ENCODE measurements at regions not wholly inside any gene's neighbourhood (a gene's known extent, or its start where the extent isn't known, plus 50 kb on each side); places are given as distances from the start of the nearest gene placed in this dataset.

GRCh38 chr5:4254736-4255135 is 659.1 kb downstream of the IRX1 start:
- H3K27me3 Mint-ChIP-seq, result no peaks in the 10 kb centered on the region
- H4K20me1 ChIP-seq (ENCODE audit: control insufficient read depth, insufficient read depth, low read length, poor library complexity, severe bottlenecking), result no peaks in the 10 kb centered on the region
- H2AFZ ChIP-seq (ENCODE audit: insufficient read depth, low read depth, low read length, poor library complexity, severe bottlenecking), result no peak overlapping the region
- peaks cover 4% of the 10 kb centered on the region for H3K9me3 Mint-ChIP-seq (ENCODE audit: insufficient read depth)
- no peak overlapping the region for H3K27ac ChIP-seq (ENCODE audit: low read length in 2 of 2)
- H3K4me2 ChIP-seq (replicated peaks; ENCODE audit: low read depth, low read length, poor library complexity, severe bottlenecking), result no peak overlapping the region
- no peaks in the 10 kb centered on the region for H3K4me1 Mint-ChIP-seq
- no CpG with 5 or more reads among the region's 6 CpGs for WGBS (ENCODE audit: insufficient coverage)
- intact Hi-C loops (cut with micrococcal nuclease), result no loop called here
- H3K4me1 ChIP-seq (ENCODE audit: control insufficient read depth in 2 of 2, insufficient read depth in 2 of 2, low read length in 2 of 2), result no peaks in the 10 kb centered on the region
- no peak for DNase-seq
- no peak for ATAC-seq (ENCODE audit: low read depth)
- no peaks in the 10 kb centered on the region for H3K36me3 ChIP-seq (replicated peaks in 1 of 2; ENCODE audit: control extremely low read depth in 1 of 2, control insufficient read depth in 1 of 2, extremely low read depth in 1 of 2, insufficient read depth in 2 of 2, low read length in 1 of 2)
- H3K9me3 ChIP-seq (ENCODE audit: control extremely low read depth in 1 of 3, control insufficient read depth in 2 of 3, insufficient read depth in 1 of 3, low read length in 2 of 3), result peaks cover 0 to 15% (median 0%) of the 10 kb centered on the region in 3 donors
- no peak overlapping the region for H3K27ac Mint-ChIP-seq
- no peak overlapping the region for H3K4me3 ChIP-seq (ENCODE audit: control extremely low read depth in 1 of 5, extremely low read depth in 1 of 5, insufficient read depth in 1 of 5, low read depth in 2 of 5, low read length in 4 of 5)
- H3K4me3 Mint-ChIP-seq, result no peak overlapping the region
- POLR2A ChIA-PET, result no interaction called here
- no peaks in the 10 kb centered on the region for H3K79me2 ChIP-seq (ENCODE audit: control insufficient read depth, insufficient read depth, low read length)
- CTCF ChIA-PET, result no interaction called here
- TF ChIP-seq EZH2 (IDR thresholded peaks at IDR 0.05; ENCODE audit: borderline replicate concordance, insufficient read depth, low read depth, low read length, poor library complexity, severe bottlenecking), result no peak
- no peak for TF ChIP-seq CTCF (IDR thresholded peaks at IDR 0.05)
- H3K27me3 ChIP-seq (replicated peaks in 1 of 4; ENCODE audit: control extremely low read depth in 1 of 4, control insufficient read depth in 3 of 4, insufficient read depth in 4 of 4, low read length in 3 of 4), result no peaks in the 10 kb centered on the region
- no peak overlapping the region for H3K9ac ChIP-seq (ENCODE audit: low read length)

GRCh38 chr5:4255441-4255840 is 659.8 kb downstream of the IRX1 start:
- CTCF ChIA-PET, result no interaction called here
- Histone ChIP-seq H3K27me3 (replicated peaks in 1 of 4; ENCODE audit: control extremely low read depth in 1 of 4, control insufficient read depth in 3 of 4, insufficient read depth in 4 of 4, low read length in 3 of 4) (no peaks in the 10 kb centered on the region), H3K9me3 (ENCODE audit: control extremely low read depth in 1 of 3, control insufficient read depth in 2 of 3, insufficient read depth in 1 of 3, low read length in 2 of 3) (peaks cover 0 to 17% (median 0%) of the 10 kb centered on the region in 3 donors), H3K4me2 (replicated peaks; ENCODE audit: low read depth, low read length, poor library complexity, severe bottlenecking) (no peak overlapping the region), H3K36me3 (replicated peaks in 1 of 2; ENCODE audit: control extremely low read depth in 1 of 2, control insufficient read depth in 1 of 2, extremely low read depth in 1 of 2, insufficient read depth in 2 of 2, low read length in 1 of 2) (no peaks in the 10 kb centered on the region), H3K9ac (ENCODE audit: low read length) (no peak overlapping the region), H3K27ac (ENCODE audit: low read length in 2 of 2) (no peak overlapping the region), H3K4me3 (ENCODE audit: control extremely low read depth in 1 of 5, extremely low read depth in 1 of 5, insufficient read depth in 1 of 5, low read depth in 2 of 5, low read length in 4 of 5) (no peak overlapping the region), H3K79me2 (ENCODE audit: control insufficient read depth, insufficient read depth, low read length) (no peaks in the 10 kb centered on the region), H4K20me1 (ENCODE audit: control insufficient read depth, insufficient read depth, low read length, poor library complexity, severe bottlenecking) (no peaks in the 10 kb centered on the region), H3K4me1 (ENCODE audit: control insufficient read depth in 2 of 2, insufficient read depth in 2 of 2, low read length in 2 of 2) (no peaks in the 10 kb centered on the region), H2AFZ (ENCODE audit: insufficient read depth, low read depth, low read length, poor library complexity, severe bottlenecking) (no peak overlapping the region)
- Mint-ChIP-seq H3K4me1 (no peaks in the 10 kb centered on the region), H3K9me3 (ENCODE audit: insufficient read depth) (peaks cover 4% of the 10 kb centered on the region), H3K27ac (no peak overlapping the region), H3K4me3 (no peak overlapping the region), H3K27me3 (no peaks in the 10 kb centered on the region)
- POLR2A ChIA-PET, result no interaction called here
- no peak for TF ChIP-seq CTCF (IDR thresholded peaks at IDR 0.05)
- no peak for TF ChIP-seq EZH2 (IDR thresholded peaks at IDR 0.05; ENCODE audit: borderline replicate concordance, insufficient read depth, low read depth, low read length, poor library complexity, severe bottlenecking)
- ATAC-seq (ENCODE audit: low read depth) (no peak), DNase-seq (no peak)
- intact Hi-C loops (cut with micrococcal nuclease), result no loop called here
- 100% methylated on average over 2 of the region's 4 CpGs for WGBS (ENCODE audit: insufficient coverage)
